ENCODE measurements at regions not wholly inside any gene's neighbourhood (a gene's known extent, or its start where the extent isn't known, plus 50 kb on each side); places are given as distances from the start of the nearest gene placed in this dataset.

DNA sequence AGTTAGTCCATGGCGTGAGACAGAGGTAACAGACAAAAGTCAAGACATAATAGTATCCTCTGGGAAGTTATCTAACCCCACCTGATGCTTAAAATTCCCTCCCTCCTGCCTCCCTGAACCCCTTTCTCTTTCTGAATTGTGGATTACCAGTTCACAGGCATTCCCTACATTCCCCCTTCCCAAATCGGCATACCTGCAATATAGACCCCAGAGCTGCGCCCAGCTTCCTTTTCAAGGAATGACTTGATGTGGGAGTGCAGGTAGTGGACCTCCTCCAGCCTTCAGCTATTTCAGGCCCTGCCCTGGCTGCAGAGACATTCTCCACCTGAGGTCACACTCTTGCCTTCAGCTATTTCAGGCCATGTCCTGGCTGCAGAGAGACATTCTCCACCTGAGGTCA, 111.1 kb upstream of the KLF7 start:
- Histone ChIP-seq H3K9me3 (ENCODE audit: control insufficient read depth in 4 of 4, low read length in 3 of 4) (no peaks in the 10 kb centered on the region), H3K36me3 (ENCODE audit: control insufficient read depth in 4 of 4, insufficient read depth in 3 of 4, low read depth in 1 of 4, low read length in 3 of 4) (no peaks in the 10 kb centered on the region), H3K27me3 (ENCODE audit: control insufficient read depth in 4 of 4, insufficient read depth in 4 of 4, low read length in 3 of 4) (no peaks in the 10 kb centered on the region), H3K27ac (ENCODE audit: low read depth in 1 of 2, low read length in 2 of 2) (no peak overlapping the region), H3K4me1 (ENCODE audit: control insufficient read depth in 4 of 4, insufficient read depth in 4 of 4, low read length in 3 of 4) (no peaks in the 10 kb centered on the region), H3K4me3 (ENCODE audit: low read depth in 1 of 3, low read length in 3 of 3) (no peak overlapping the region), H3K9ac (ENCODE audit: low read depth in 1 of 2, low read length in 2 of 2) (no peak overlapping the region)
- TF ChIP-seq, protein P1, sequence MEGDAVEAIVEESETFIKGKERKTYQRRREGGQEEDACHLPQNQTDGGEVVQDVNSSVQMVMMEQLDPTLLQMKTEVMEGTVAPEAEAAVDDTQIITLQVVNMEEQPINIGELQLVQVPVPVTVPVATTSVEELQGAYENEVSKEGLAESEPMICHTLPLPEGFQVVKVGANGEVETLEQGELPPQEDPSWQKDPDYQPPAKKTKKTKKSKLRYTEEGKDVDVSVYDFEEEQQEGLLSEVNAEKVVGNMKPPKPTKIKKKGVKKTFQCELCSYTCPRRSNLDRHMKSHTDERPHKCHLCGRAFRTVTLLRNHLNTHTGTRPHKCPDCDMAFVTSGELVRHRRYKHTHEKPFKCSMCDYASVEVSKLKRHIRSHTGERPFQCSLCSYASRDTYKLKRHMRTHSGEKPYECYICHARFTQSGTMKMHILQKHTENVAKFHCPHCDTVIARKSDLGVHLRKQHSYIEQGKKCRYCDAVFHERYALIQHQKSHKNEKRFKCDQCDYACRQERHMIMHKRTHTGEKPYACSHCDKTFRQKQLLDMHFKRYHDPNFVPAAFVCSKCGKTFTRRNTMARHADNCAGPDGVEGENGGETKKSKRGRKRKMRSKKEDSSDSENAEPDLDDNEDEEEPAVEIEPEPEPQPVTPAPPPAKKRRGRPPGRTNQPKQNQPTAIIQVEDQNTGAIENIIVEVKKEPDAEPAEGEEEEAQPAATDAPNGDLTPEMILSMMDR (IDR thresholded peaks at IDR 0.05; ENCODE audit: low read depth, low read length, missing input control) = no peak
- no peak for TF ChIP-seq RXRA (IDR thresholded peaks at IDR 0.05)
- TF ChIP-seq RAD21 (IDR thresholded peaks at IDR 0.05) = no peak
- TF ChIP-seq SP1 (IDR thresholded peaks at IDR 0.05) = no peak
- TF ChIP-seq, protein P2, sequence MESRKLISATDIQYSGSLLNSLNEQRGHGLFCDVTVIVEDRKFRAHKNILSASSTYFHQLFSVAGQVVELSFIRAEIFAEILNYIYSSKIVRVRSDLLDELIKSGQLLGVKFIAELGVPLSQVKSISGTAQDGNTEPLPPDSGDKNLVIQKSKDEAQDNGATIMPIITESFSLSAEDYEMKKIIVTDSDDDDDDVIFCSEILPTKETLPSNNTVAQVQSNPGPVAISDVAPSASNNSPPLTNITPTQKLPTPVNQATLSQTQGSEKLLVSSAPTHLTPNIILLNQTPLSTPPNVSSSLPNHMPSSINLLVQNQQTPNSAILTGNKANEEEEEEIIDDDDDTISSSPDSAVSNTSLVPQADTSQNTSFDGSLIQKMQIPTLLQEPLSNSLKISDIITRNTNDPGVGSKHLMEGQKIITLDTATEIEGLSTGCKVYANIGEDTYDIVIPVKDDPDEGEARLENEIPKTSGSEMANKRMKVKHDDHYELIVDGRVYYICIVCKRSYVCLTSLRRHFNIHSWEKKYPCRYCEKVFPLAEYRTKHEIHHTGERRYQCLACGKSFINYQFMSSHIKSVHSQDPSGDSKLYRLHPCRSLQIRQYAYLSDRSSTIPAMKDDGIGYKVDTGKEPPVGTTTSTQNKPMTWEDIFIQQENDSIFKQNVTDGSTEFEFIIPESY (IDR thresholded peaks at IDR 0.05) = no peak
- no peak for TF ChIP-seq GABPA (IDR thresholded peaks at IDR 0.05 in 1 of 2, conservative IDR thresholded peaks at IDR 0.05 in 1 of 2)
- TF ChIP-seq FOXA1 (IDR thresholded peaks at IDR 0.05) = no peak
- TF ChIP-seq FOXA2 (IDR thresholded peaks at IDR 0.05) = no peak
- TF ChIP-seq HNF4G (IDR thresholded peaks at IDR 0.05) = no peak
- TF ChIP-seq NR2F2 (IDR thresholded peaks at IDR 0.05) = no peak
- no peak for TF ChIP-seq EGR1 (IDR thresholded peaks at IDR 0.05; ENCODE audit: low read depth in 2 of 2)
- no peak for TF ChIP-seq YY1 (IDR thresholded peaks at IDR 0.05)
- DNase-seq (ENCODE audit: low spot score) = no peak
- WGBS = 94% methylated on average over 3 of the region's 3 CpGs

DNA sequence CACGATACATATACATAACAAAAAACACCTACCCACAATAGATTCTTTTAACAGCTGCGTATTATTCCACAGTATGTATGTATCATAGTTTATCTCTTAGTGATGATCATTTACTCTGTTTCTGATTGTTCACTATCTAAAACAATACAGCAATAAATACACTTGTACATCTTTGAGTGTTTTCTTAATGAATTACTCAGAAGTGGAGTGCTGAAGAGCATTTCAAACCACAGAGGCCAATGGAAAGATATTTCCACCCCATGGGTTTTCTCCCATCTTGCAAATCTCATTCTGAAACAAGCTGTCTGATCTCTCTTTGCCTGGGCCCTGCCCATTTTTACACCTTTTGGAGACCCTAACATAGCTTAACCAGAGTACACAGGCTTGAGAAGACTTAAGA, 113.8 kb upstream of the KLF7 start:
- no peak for TF ChIP-seq YY1 (IDR thresholded peaks at IDR 0.05)
- TF ChIP-seq TAF1 (conservative IDR thresholded peaks at IDR 0.05) = no peak
- no peak for TF ChIP-seq HNF4G (IDR thresholded peaks at IDR 0.05)
- no peak for TF ChIP-seq FOXA2 (IDR thresholded peaks at IDR 0.05)
- no peak for TF ChIP-seq FOXA1 (IDR thresholded peaks at IDR 0.05)
- TF ChIP-seq RXRA (IDR thresholded peaks at IDR 0.05) = no peak
- TF ChIP-seq JUND (IDR thresholded peaks at IDR 0.05) = no peak
- TF ChIP-seq, protein P3, sequence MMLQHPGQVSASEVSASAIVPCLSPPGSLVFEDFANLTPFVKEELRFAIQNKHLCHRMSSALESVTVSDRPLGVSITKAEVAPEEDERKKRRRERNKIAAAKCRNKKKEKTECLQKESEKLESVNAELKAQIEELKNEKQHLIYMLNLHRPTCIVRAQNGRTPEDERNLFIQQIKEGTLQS (IDR thresholded peaks at IDR 0.05) = no peak
- TF ChIP-seq, protein P1 (IDR thresholded peaks at IDR 0.05; ENCODE audit: low read depth, low read length, missing input control) = no peak
- TF ChIP-seq NR2F2 (IDR thresholded peaks at IDR 0.05) = no peak
- TF ChIP-seq EGR1 (IDR thresholded peaks at IDR 0.05; ENCODE audit: low read depth in 2 of 2) = no peak
- TF ChIP-seq RAD21 (IDR thresholded peaks at IDR 0.05) = no peak
- TF ChIP-seq, protein P2 (IDR thresholded peaks at IDR 0.05) = no peak
- TF ChIP-seq, protein P4, sequence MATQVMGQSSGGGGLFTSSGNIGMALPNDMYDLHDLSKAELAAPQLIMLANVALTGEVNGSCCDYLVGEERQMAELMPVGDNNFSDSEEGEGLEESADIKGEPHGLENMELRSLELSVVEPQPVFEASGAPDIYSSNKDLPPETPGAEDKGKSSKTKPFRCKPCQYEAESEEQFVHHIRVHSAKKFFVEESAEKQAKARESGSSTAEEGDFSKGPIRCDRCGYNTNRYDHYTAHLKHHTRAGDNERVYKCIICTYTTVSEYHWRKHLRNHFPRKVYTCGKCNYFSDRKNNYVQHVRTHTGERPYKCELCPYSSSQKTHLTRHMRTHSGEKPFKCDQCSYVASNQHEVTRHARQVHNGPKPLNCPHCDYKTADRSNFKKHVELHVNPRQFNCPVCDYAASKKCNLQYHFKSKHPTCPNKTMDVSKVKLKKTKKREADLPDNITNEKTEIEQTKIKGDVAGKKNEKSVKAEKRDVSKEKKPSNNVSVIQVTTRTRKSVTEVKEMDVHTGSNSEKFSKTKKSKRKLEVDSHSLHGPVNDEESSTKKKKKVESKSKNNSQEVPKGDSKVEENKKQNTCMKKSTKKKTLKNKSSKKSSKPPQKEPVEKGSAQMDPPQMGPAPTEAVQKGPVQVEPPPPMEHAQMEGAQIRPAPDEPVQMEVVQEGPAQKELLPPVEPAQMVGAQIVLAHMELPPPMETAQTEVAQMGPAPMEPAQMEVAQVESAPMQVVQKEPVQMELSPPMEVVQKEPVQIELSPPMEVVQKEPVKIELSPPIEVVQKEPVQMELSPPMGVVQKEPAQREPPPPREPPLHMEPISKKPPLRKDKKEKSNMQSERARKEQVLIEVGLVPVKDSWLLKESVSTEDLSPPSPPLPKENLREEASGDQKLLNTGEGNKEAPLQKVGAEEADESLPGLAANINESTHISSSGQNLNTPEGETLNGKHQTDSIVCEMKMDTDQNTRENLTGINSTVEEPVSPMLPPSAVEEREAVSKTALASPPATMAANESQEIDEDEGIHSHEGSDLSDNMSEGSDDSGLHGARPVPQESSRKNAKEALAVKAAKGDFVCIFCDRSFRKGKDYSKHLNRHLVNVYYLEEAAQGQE (IDR thresholded peaks at IDR 0.05) = no peak
- no peak for TF ChIP-seq HNF4A (conservative IDR thresholded peaks at IDR 0.05)
- TF ChIP-seq GABPA (IDR thresholded peaks at IDR 0.05 in 1 of 2, conservative IDR thresholded peaks at IDR 0.05 in 1 of 2) = no peak
- TF ChIP-seq, protein P5, sequence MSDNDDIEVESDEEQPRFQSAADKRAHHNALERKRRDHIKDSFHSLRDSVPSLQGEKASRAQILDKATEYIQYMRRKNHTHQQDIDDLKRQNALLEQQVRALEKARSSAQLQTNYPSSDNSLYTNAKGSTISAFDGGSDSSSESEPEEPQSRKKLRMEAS (IDR thresholded peaks at IDR 0.05) = no peak
- no peak for TF ChIP-seq SP1 (IDR thresholded peaks at IDR 0.05)
- WGBS = 94% methylated on average over 2 of the region's 2 CpGs

More for the DNA sequence above, 113.8 kb upstream of the KLF7 start:
- Histone ChIP-seq H3K36me3 (ENCODE audit: control insufficient read depth in 4 of 4, insufficient read depth in 3 of 4, low read depth in 1 of 4, low read length in 3 of 4) (no peaks in the 10 kb centered on the region), H3K9ac (ENCODE audit: low read depth in 1 of 2, low read length in 2 of 2) (no peak overlapping the region), H3K4me1 (ENCODE audit: control insufficient read depth in 4 of 4, insufficient read depth in 4 of 4, low read length in 3 of 4) (no peaks in the 10 kb centered on the region), H3K9me3 (ENCODE audit: control insufficient read depth in 4 of 4, low read length in 3 of 4) (no peaks in the 10 kb centered on the region), H3K27ac (ENCODE audit: low read depth in 1 of 2, low read length in 2 of 2) (no peak overlapping the region), H3K27me3 (ENCODE audit: control insufficient read depth in 4 of 4, insufficient read depth in 4 of 4, low read length in 3 of 4) (no peaks in the 10 kb centered on the region), H3K4me3 (ENCODE audit: low read depth in 1 of 3, low read length in 3 of 3) (no peak overlapping the region)
- no peak for DNase-seq (ENCODE audit: low spot score)

Data from liver (tissue), 8 donors.